ENCODE measurements at regions not wholly inside any gene's neighbourhood (a gene's known extent, or its start where the extent isn't known, plus 50 kb on each side); places are given as distances from the start of the nearest gene placed in this dataset.

DNA sequence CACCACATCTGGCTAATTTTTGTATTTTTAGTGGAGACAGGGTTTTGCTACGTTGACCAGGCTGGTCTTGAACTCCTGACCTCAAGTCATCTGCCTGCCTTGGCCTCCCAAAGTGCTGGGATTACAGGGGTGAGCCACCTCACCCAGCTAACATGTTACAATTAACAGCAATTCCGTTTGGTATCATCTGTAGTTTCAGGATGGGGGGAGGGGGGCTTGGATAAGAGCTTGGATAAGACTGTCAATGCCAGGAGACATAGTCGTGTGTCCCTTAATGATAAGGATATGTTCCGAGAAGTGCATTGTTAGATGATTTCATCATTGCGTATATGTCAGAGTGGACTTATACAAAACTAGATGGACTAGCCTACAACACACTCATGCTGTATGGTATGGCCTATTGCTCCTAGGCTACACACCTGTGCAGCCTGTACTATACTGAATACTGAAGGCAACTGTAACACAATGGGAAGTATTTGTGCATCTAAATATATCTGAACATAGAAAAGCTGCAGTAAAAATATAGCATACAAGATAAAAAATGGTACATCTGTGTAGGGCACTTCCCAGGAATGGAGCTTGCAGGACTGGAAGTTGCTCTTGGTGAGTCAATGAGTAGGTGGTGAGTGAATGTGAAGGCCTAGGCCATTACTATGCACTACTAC, 103.9 kb upstream of the TNS3 start:
- DNase-seq: no peak
- no peaks in the 10 kb centered on the region for H3K9me3 ChIP-seq

DNA sequence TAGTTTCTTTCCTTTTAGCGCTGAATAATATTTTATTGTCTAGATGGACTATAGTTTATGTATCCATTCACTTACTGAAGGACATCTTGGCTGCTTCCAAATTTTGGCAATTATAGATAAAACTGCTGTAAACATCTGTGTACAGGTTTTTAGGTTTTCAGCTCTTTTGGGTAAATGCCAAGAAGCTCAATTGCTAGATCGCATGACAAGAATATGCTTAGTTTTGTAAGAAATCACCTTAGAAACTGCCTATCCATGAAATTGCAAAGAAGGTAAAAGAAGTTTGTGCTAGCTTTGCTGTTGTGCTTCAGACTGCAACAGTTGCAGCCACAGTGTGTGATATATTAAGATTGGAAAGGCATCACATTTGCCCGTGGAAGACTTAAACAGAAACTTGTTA, 103.2 kb upstream of the TNS3 start:
- H3K36me3 ChIP-seq: no peaks in the 10 kb centered on the region
- no peaks in the 10 kb centered on the region for H3K4me1 ChIP-seq (ENCODE audit: insufficient read depth)
- TF ChIP-seq, protein P1, sequence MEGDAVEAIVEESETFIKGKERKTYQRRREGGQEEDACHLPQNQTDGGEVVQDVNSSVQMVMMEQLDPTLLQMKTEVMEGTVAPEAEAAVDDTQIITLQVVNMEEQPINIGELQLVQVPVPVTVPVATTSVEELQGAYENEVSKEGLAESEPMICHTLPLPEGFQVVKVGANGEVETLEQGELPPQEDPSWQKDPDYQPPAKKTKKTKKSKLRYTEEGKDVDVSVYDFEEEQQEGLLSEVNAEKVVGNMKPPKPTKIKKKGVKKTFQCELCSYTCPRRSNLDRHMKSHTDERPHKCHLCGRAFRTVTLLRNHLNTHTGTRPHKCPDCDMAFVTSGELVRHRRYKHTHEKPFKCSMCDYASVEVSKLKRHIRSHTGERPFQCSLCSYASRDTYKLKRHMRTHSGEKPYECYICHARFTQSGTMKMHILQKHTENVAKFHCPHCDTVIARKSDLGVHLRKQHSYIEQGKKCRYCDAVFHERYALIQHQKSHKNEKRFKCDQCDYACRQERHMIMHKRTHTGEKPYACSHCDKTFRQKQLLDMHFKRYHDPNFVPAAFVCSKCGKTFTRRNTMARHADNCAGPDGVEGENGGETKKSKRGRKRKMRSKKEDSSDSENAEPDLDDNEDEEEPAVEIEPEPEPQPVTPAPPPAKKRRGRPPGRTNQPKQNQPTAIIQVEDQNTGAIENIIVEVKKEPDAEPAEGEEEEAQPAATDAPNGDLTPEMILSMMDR (IDR thresholded peaks at IDR 0.05): no peak
- TF ChIP-seq POLR2A (IDR thresholded peaks at IDR 0.05): no peak
- TF ChIP-seq EP300 (IDR thresholded peaks at IDR 0.05): no peak
- no peak overlapping the region for H3K4me3 ChIP-seq
- WGBS, 3 donors: 51 to 72% (median 64%) methylated on average over 3 of the region's 3 CpGs
- H3K27me3 ChIP-seq: no peaks in the 10 kb centered on the region
- no peak overlapping the region for H3K27ac ChIP-seq
- DNase-seq: no peak
- intact Hi-C loops (cut with DNase I): no loop called here
- no peaks in the 10 kb centered on the region for H3K9me3 ChIP-seq

More for the DNA sequence above, 103.9 kb upstream of the TNS3 start:
- Histone ChIP-seq H3K36me3 (no peaks in the 10 kb centered on the region), H3K4me1 (ENCODE audit: insufficient read depth) (no peaks in the 10 kb centered on the region), H3K27ac (no peak overlapping the region), H3K27me3 (no peaks in the 10 kb centered on the region), H3K4me3 (no peak overlapping the region)
- intact Hi-C loops (cut with DNase I): no loop called here
- WGBS, 3 donors: 90 to 91% (median 91%) methylated on average over 5 of the region's 5 CpGs
- TF ChIP-seq, protein P1 (IDR thresholded peaks at IDR 0.05): no peak
- TF ChIP-seq POLR2A (IDR thresholded peaks at IDR 0.05): no peak
- no peak for TF ChIP-seq EP300 (IDR thresholded peaks at IDR 0.05)

DNA sequence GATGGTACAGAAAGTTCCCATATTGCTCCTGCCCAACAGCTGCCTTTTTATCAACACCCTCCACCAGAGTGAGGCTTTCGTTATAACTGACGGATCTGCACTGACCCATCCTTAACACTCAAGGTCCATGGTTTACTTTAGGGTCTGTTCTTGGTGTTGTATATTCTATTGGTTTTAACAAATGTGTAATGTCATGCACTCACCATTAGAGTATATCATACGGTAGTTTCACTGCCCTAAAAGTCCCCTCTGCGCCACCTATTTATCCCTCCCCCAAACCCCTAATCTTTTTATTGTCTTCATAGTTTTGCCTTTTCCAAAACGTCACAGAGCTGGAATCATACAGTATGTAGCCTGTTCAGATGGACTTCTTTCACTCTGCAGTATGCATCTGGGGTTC, 102.8 kb upstream of the TNS3 start:
- TF ChIP-seq EP300 (IDR thresholded peaks at IDR 0.05): no peak
- no peak for TF ChIP-seq POLR2A (IDR thresholded peaks at IDR 0.05)
- TF ChIP-seq, protein P1 (IDR thresholded peaks at IDR 0.05): no peak

DNA sequence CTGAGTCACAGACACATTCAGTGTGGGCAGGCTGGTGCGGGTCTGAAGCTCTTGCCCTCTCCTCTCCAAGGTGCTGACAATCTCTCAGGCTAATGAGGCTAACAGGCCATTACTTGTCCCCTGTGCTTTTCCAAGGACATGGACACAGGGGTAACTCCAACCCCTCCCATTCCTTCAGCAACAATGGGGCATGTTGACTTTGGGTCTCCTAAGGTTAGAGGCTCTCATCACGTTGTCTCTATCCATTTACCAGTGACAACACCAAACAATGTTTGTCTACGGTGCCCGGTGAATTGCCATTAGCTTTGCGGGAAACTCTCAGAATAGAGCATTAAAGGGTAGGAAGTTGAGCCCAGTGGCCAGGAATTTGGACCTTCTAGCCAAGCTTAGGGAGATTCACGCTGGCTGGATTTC, 101.6 kb upstream of the TNS3 start:
- DNase-seq: no peak
- TF ChIP-seq POLR2A (IDR thresholded peaks at IDR 0.05) (no peak), EP300 (IDR thresholded peaks at IDR 0.05) (no peak)
- TF ChIP-seq, protein P1 (IDR thresholded peaks at IDR 0.05): no peak
- no peaks in the 10 kb centered on the region for H3K27me3 ChIP-seq
- no peaks in the 10 kb centered on the region for H3K36me3 ChIP-seq
- H3K9me3 ChIP-seq: no peaks in the 10 kb centered on the region
- H3K4me3 ChIP-seq: no peak overlapping the region
- intact Hi-C loops (cut with DNase I): no loop called here
- 90 to 97% (median 93%) methylated on average over 6 of the region's 6 CpGs for WGBS, 3 donors
- no peak overlapping the region for H3K27ac ChIP-seq
- H3K4me1 ChIP-seq (ENCODE audit: insufficient read depth): no peaks in the 10 kb centered on the region

More for the DNA sequence above, 102.8 kb upstream of the TNS3 start:
- H3K27ac ChIP-seq: no peak overlapping the region
- no peak for DNase-seq
- no peak overlapping the region for H3K4me3 ChIP-seq
- H3K4me1 ChIP-seq (ENCODE audit: insufficient read depth): no peaks in the 10 kb centered on the region
- no peaks in the 10 kb centered on the region for H3K9me3 ChIP-seq
- no peaks in the 10 kb centered on the region for H3K27me3 ChIP-seq
- H3K36me3 ChIP-seq: no peaks in the 10 kb centered on the region
- 29 to 53% (median 47%) methylated on average over 5 of the region's 5 CpGs for WGBS, 3 donors
- intact Hi-C loops (cut with DNase I): no loop called here
